ENCODE measurements at regions not wholly inside any gene's neighbourhood (a gene's known extent, or its start where the extent isn't known, plus 50 kb on each side); places are given as distances from the start of the nearest gene placed in this dataset.
A peak's percentile ranks its signal among the peaks of the same experiment; 100 is the strongest.

DNA sequence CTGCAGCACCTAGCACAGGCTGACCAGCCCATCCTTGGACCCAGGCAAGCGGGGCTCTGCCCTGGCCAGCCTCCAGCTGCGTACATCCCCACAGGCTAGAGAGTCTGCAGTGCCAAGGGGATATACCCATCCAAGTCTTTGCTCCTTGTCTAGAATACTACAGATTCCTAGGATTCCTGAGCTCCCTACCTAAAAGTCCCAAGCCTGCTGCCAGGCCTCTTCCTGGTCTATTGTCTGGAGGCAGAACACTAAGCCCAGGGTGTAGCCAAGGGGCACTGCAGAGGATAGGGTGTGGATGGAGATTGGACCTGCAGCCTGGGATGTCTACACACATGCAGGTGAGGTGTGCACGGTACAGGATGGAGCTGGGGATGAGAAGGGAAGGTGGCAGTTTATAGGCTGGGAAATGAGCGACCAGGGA lies 90.0 kb upstream of the SIRPA start:
- Histone ChIP-seq H3K27me3 (no peaks in the 10 kb centered on the region), H3K36me3 (no peaks in the 10 kb centered on the region), H3K4me3 (replicated peaks in 1 of 3) (no peak overlapping the region), H3K27ac (no peak overlapping the region), H3K4me1 (peaks cover 0 to 14% of the 10 kb centered on the region in 2 donors), H3K9me3 (no peaks in the 10 kb centered on the region)
- intact Hi-C loops (cut with DNase I): no loop called here
- 81 to 86% methylated on average over 4 of the region's 4 CpGs for WGBS, 2 donors
- no peak for DNase-seq
- TF ChIP-seq POLR2A (IDR thresholded peaks at IDR 0.05): no peak
- TF ChIP-seq, protein P1, sequence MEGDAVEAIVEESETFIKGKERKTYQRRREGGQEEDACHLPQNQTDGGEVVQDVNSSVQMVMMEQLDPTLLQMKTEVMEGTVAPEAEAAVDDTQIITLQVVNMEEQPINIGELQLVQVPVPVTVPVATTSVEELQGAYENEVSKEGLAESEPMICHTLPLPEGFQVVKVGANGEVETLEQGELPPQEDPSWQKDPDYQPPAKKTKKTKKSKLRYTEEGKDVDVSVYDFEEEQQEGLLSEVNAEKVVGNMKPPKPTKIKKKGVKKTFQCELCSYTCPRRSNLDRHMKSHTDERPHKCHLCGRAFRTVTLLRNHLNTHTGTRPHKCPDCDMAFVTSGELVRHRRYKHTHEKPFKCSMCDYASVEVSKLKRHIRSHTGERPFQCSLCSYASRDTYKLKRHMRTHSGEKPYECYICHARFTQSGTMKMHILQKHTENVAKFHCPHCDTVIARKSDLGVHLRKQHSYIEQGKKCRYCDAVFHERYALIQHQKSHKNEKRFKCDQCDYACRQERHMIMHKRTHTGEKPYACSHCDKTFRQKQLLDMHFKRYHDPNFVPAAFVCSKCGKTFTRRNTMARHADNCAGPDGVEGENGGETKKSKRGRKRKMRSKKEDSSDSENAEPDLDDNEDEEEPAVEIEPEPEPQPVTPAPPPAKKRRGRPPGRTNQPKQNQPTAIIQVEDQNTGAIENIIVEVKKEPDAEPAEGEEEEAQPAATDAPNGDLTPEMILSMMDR (IDR thresholded peaks at IDR 0.05): no peak

DNA sequence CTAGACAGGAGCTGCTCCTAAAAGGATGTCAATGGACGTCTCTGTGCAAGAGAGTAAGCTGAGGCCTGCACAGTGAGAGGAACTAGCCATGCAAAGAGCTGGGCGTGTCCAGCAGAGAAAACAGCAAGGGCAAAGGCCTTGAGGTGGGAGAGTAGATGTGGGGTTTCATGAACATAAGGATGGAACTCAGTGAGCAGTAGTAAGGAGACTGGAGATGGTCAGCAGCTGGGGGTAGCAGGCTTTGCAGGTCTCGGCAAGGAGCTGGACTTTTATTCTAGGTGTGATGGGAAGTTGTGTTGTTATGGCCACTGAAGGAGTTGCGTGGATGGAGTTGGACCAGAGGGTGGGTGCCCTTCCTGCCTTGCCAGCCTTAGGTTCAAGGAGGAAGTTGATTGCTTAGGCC lies 90.7 kb upstream of the SIRPA start:
- DNase-seq: no peak
- no peaks in the 10 kb centered on the region for H3K9me3 ChIP-seq
- H3K27me3 ChIP-seq: no peaks in the 10 kb centered on the region
- H3K36me3 ChIP-seq: no peaks in the 10 kb centered on the region
- no peak overlapping the region for H3K27ac ChIP-seq
- H3K4me1 ChIP-seq: peaks cover 0 to 14% of the 10 kb centered on the region in 2 donors
- no peak overlapping the region for H3K4me3 ChIP-seq (replicated peaks in 1 of 3)
- 87 to 88% methylated on average over 4 of the region's 4 CpGs for WGBS, 2 donors
- TF ChIP-seq POLR2A (IDR thresholded peaks at IDR 0.05): no peak
- TF ChIP-seq, protein P1 (IDR thresholded peaks at IDR 0.05): no peak
- intact Hi-C loops (cut with DNase I): no loop called here

DNA sequence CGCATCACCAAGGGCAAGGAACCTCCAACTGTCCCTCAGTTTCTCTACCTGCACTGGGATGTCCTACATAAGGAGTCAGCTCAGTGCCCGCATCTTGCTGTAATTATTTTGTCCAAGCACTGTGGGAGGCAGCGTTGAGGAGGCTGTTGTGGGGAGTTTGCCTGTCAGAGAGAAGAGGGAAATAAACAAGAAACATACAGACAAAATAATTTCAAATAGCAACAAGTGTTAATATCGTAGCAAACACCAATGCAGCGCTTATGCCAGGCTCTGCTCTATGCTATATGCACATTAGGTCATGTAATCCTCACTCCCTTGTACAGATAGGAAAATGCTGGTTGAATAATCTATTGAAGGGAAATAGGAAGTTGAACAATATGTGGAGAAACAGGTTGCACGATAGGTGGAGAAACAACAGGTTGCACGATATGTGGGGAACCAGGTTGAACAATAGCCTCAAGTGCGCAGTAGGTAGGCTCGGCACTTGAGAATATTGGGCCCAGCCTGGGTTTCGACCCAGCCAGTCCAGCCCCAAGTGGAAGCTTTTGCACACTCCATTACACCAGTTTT lies 91.2 kb upstream of the SIRPA start:
- Histone ChIP-seq H3K36me3 (no peaks in the 10 kb centered on the region), H3K9me3 (no peaks in the 10 kb centered on the region), H3K4me3 (replicated peaks in 1 of 3) (peak overlapping the region in 1 of 3 donors; percentile 26), H3K27me3 (no peaks in the 10 kb centered on the region), H3K27ac (peak overlapping the region in 2 of 3 donors; percentile 24 to 38), H3K4me1 (peaks cover 0 to 14% of the 10 kb centered on the region in 2 donors)
- 62 to 70% methylated on average over 9 to 10 of the region's 10 CpGs for WGBS, 2 donors
- TF ChIP-seq POLR2A (IDR thresholded peaks at IDR 0.05): no peak
- TF ChIP-seq, protein P1 (IDR thresholded peaks at IDR 0.05): no peak
- intact Hi-C loops (cut with DNase I): no loop called here
- DNase-seq: no peak

DNA sequence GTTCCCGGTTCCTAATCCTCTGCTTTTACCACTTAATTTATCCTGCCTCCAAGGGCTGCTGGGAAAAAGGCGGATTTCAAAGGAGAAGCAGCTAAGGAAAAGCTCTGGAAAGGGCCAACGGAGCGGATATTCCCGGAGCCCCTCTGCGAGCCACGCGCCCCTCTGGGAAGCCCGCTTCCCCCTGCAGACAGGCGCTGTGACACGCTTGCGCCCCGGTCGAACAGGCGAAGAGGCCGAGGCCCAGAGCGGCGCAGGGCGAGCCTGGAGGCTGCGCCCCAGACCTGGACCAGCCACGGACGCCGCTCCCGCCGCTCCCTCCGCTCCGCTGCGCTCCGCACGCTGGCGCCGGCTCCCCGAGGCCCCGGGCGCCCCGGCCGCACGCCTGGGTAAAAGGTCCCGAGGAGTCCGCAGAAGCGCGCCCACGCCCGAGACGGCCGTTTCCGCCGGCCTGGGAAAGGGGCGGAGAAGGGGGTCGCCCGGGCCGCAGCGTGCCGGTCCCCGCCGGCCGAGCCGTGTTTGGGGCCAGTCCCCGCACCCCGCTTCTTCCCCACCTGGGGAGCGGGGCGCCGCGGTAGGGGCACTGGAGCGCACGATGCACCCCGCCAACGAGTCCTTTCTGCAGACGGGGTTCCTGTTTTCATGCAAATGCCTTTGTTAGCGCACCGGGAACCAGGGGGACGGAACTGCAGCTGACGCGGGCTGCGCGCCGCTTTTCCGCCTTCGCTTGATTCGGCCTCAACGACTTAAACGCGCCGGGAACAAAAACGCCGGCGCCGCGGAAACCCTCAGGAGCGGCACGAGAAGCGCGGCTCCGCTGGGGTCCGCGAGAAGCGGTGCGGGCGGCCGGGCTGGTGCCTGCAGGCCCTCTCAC lies 91.9 kb upstream of the SIRPA start:
- Histone ChIP-seq H3K27me3 (no peaks in the 10 kb centered on the region), H3K4me3 (replicated peaks in 1 of 3) (peak overlapping the region in 1 of 3 donors; percentile 26), H3K9me3 (no peaks in the 10 kb centered on the region), H3K4me1 (peaks cover 0 to 14% of the 10 kb centered on the region in 2 donors), H3K36me3 (no peaks in the 10 kb centered on the region), H3K27ac (peak overlapping the region in 2 of 3 donors; percentile 24 to 38)
- DNase-seq: peak; percentile 17 to 20
- WGBS, 2 donors: 2 to 3% methylated on average over 19 to 38 of the region's 100 CpGs
- intact Hi-C loops (cut with DNase I): no loop called here
- TF ChIP-seq, protein P1 (IDR thresholded peaks at IDR 0.05): no peak
- no peak for TF ChIP-seq POLR2A (IDR thresholded peaks at IDR 0.05)
